HEK293 (cell line): ENCODE measurements at regions not wholly inside any gene's neighbourhood (a gene's known extent, or its start where the extent isn't known, plus 50 kb on each side); places are given as distances from the start of the nearest gene placed in this dataset.

ENCODE experiments used
- CTCF ChIA-PET: fragments of 350-600 bp; formaldehyde crosslinking; extraction: SDS; loops from one replicate; lab custom pipeline; 2021; ENCODE audit warnings: antibody characterized with exemption; lab: Yijun Ruan, JAX
- POLR2A ChIA-PET: fragments of 300-600 bp; formaldehyde crosslinking; extraction: SDS; loops from one replicate; lab custom pipeline; 2020; ENCODE audit warnings: antibody characterized with exemption, inconsistent platforms; lab: Yijun Ruan, JAX
- H3K27ac ChIP-seq: fragments of 200-500 bp; sonication (Bioruptor generic); 2 replicates; pipeline ENCODE4 v1.5.1; 2014; ENCODE audit warnings: low read depth, low read length, control low read depth, inconsistent platforms; ENCODE audit errors: extremely low read depth
- H3K36me3 ChIP-seq, 2 experiments: fragments of 200-500 bp in 1 of 2; sonication (Bioruptor generic) in 1 of 2; 1 replicate in 1 of 2; 2 replicates in 1 of 2; pipeline ENCODE4 v1.5.1; 2014 to 2017; ENCODE audit warnings: inconsistent platforms in 2 of 2, low read length in 2 of 2; ENCODE audit not compliant: control insufficient read depth in 2 of 2, insufficient read depth in 1 of 2
- H3K4me1 ChIP-seq: fragments of 200-500 bp; sonication (Bioruptor generic); 2 replicates; pipeline ENCODE4 v1.5.1; 2014; ENCODE audit warnings: mild to moderate bottlenecking, low read length, inconsistent platforms; ENCODE audit not compliant: control insufficient read depth, insufficient read depth
- H3K4me3 ChIP-seq: 2 replicates; pipeline ENCODE4 v1.5.1; 2011; ENCODE audit warnings: low read depth, mild to moderate bottlenecking, control low read depth, low read length, moderate library complexity
- H3K9me3 ChIP-seq: fragments of 200-500 bp; sonication (Bioruptor generic); 2 replicates; pipeline ENCODE4 v1.5.1; 2014; ENCODE audit warnings: low read depth, low read length, inconsistent platforms; ENCODE audit not compliant: control insufficient read depth, insufficient read depth
- ATF2 ChIP-seq: fragments of 450-650 bp; formaldehyde crosslinking; IDR thresholded peaks from 2 replicates; pipeline ENCODE4 v1.5.1; 2016; ENCODE audit warnings: missing biosample characterization, missing genetic modification characterization, low read depth
- CTCF ChIP-seq: fragments of 450-650 bp; formaldehyde crosslinking; IDR thresholded peaks from 2 replicates; pipeline ENCODE4 v1.5.1; 2016; ENCODE audit warnings: missing biosample characterization, missing genetic modification characterization
- PRDM10 ChIP-seq: fragments of 450-650 bp; formaldehyde crosslinking; IDR thresholded peaks from 2 replicates; pipeline ENCODE4 v1.5.1; 2016; ENCODE audit warnings: missing biosample characterization, missing genetic modification characterization
- WT1 ChIP-seq: fragments of 450-650 bp; formaldehyde crosslinking; IDR thresholded peaks from 2 replicates; pipeline ENCODE4 v1.5.1; 2016; ENCODE audit warnings: missing biosample characterization, missing genetic modification characterization
- ZFHX2 ChIP-seq: fragments of 450-650 bp; formaldehyde crosslinking; conservative IDR thresholded peaks from 2 replicates; pipeline ENCODE4 v1.5.1; 2016; ENCODE audit warnings: missing biosample characterization, missing genetic modification characterization
- ZFP69B ChIP-seq: fragments of 450-650 bp; formaldehyde crosslinking; IDR thresholded peaks from 2 replicates; pipeline ENCODE4 v1.5.1; 2016; ENCODE audit warnings: missing biosample characterization, missing genetic modification characterization
- ZIC2 ChIP-seq: fragments of 450-650 bp; formaldehyde crosslinking; IDR thresholded peaks from 2 replicates; pipeline ENCODE4 v1.5.1; 2016; ENCODE audit warnings: missing biosample characterization, missing genetic modification characterization
- ZNF2 ChIP-seq: fragments of 450-650 bp; formaldehyde crosslinking; IDR thresholded peaks from 2 replicates; pipeline ENCODE4 v1.5.1; 2016; ENCODE audit warnings: missing biosample characterization, missing genetic modification characterization
- ZNF223 ChIP-seq: fragments of 450-650 bp; formaldehyde crosslinking; IDR thresholded peaks from 2 replicates; pipeline ENCODE4 v1.5.1; 2016; ENCODE audit warnings: missing biosample characterization, missing genetic modification characterization
- ZNF280D ChIP-seq: fragments of 450-650 bp; formaldehyde crosslinking; IDR thresholded peaks from 2 replicates; pipeline ENCODE4 v1.5.1; 2016; ENCODE audit warnings: missing biosample characterization, missing genetic modification characterization
- ZNF324 ChIP-seq: fragments of 450-650 bp; formaldehyde crosslinking; IDR thresholded peaks from 2 replicates; pipeline ENCODE4 v1.5.1; 2016; ENCODE audit warnings: missing biosample characterization, missing genetic modification characterization
- ZNF433 ChIP-seq: fragments of 450-650 bp; formaldehyde crosslinking; IDR thresholded peaks from 2 replicates; pipeline ENCODE4 v1.5.1; 2016; ENCODE audit warnings: missing biosample characterization, missing genetic modification characterization, low read depth
- ZNF501 ChIP-seq: fragments of 450-650 bp; formaldehyde crosslinking; IDR thresholded peaks from 2 replicates; pipeline ENCODE4 v1.5.1; 2016; ENCODE audit warnings: missing biosample characterization, missing genetic modification characterization
- ZNF513 ChIP-seq: fragments of 450-650 bp; IDR thresholded peaks from 2 replicates; pipeline ENCODE4 v1.5.1; 2018; ENCODE audit warnings: missing biosample characterization, missing genetic modification characterization
- ZNF580 ChIP-seq: fragments of 450-650 bp; formaldehyde crosslinking; IDR thresholded peaks from 2 replicates; pipeline ENCODE4 v1.5.1; 2016; ENCODE audit warnings: missing biosample characterization, missing genetic modification characterization
- ZNF639 ChIP-seq: fragments of 450-650 bp; formaldehyde crosslinking; IDR thresholded peaks from 2 replicates; pipeline ENCODE4 v1.5.1; 2016; ENCODE audit warnings: missing biosample characterization, missing genetic modification characterization
- ZSCAN18 ChIP-seq: fragments of 450-650 bp; formaldehyde crosslinking; IDR thresholded peaks from 2 replicates; pipeline ENCODE4 v1.5.1; 2016; ENCODE audit warnings: missing biosample characterization, missing genetic modification characterization

GRCh38 chr2:236886456-236886855, 199.2 kb upstream of the COPS8 start:
- Histone ChIP-seq H3K9me3 (no peaks in the 10 kb centered on the region; the same call in 1 of the 2 replicates), H3K4me1 (no peaks in the 10 kb centered on the region), H3K36me3 (no peaks in the 10 kb centered on the region), H3K27ac (no peak overlapping the region), H3K4me3 (no peak overlapping the region)
- POLR2A ChIA-PET, result no interaction called here
- CTCF ChIA-PET, result no interaction called here
- TF ChIP-seq ATF2 (tag by site-specific recombination) (no peak), ZNF324 (no peak), ZNF280D (tag by site-specific recombination) (no peak), WT1 (tag by site-specific recombination) (no peak), ZSCAN18 (no peak), ZFP69B (no peak), ZNF501 (tag by site-specific recombination) (no peak), ZNF223 (no peak), ZFHX2 (tag by site-specific recombination) (no peak), ZNF580 (tag by site-specific recombination) (no peak), ZNF433 (tag by site-specific recombination) (no peak), CTCF (tag by site-specific recombination) (no peak), ZNF2 (tag by site-specific recombination) (no peak)
- TF ChIP-seq, all 188 proteins: peak for 0

GRCh38 chr2:236887531-236887930, 198.2 kb upstream of the COPS8 start:
- TF ChIP-seq ZIC2 (tag by site-specific recombination) (no peak), ZNF639 (no peak), PRDM10 (tag by site-specific recombination) (no peak), ZNF513 (no peak)
- no peak overlapping the region for H3K4me3 ChIP-seq
- H3K36me3 ChIP-seq, result no peaks in the 10 kb centered on the region
- H3K9me3 ChIP-seq, result no peaks in the 10 kb centered on the region
- no peaks in the 10 kb centered on the region for H3K4me1 ChIP-seq
- CTCF ChIA-PET, result no interaction called here
- POLR2A ChIA-PET, result no interaction called here
- no peak overlapping the region for H3K27ac ChIP-seq
